ENCODE measurements at regions not wholly inside any gene's neighbourhood (a gene's known extent, or its start where the extent isn't known, plus 50 kb on each side); places are given as distances from the start of the nearest gene placed in this dataset.
A peak's percentile ranks its signal among the peaks of the same experiment; 100 is the strongest.

DNA sequence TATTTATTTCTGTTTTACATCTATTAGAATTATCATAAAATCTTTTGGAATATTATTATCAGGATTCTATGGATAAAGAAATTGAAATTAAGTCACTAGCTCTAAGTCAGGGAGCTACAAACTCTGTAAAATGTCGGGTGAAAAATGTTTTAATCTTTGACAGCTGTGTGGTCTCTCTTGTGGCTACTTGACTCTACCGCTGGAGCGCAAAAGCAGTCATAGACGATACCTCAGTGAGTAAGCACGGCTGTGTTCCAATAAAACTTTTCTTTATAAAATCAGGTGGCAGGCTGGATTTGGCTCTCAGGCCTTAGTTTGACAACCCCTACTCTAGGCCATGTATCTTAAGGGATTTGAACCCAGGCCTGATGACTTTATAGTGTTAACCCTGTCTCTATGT is 88.5 kb upstream of the PFN2 start:
- Mint-ChIP-seq H3K27me3 (peaks cover 9 to 20% (median 17%) of the 10 kb centered on the region in 3 donors), H3K4me3 (no peak overlapping the region), H3K36me3 (no peaks in the 10 kb centered on the region), H3K9me3 (no peaks in the 10 kb centered on the region), H3K27ac (no peak overlapping the region), H3K4me1 (no peaks in the 10 kb centered on the region)
- DNase-seq (no peak), ATAC-seq (ENCODE audit: low read depth in 2 of 2) (no peak)

GRCh38 chr3:150057227-150057626 is 86.5 kb upstream of the PFN2 start:
- no peaks in the 10 kb centered on the region for H3K9me3 Mint-ChIP-seq

GRCh38 chr3:150055332-150055731 is 84.6 kb upstream of the PFN2 start:
- H3K4me1 Mint-ChIP-seq: no peaks in the 10 kb centered on the region
- peaks cover 22 to 36% (median 23%) of the 10 kb centered on the region in 3 donors for H3K27me3 Mint-ChIP-seq
- H3K36me3 Mint-ChIP-seq: no peaks in the 10 kb centered on the region
- H3K9me3 Mint-ChIP-seq: peaks cover 0 to 9% (median 0%) of the 10 kb centered on the region in 7 donors
- peak overlapping the region in 1 of 8 donors; percentile 12 for H3K4me3 Mint-ChIP-seq
- H3K27ac Mint-ChIP-seq: no peak overlapping the region
- ATAC-seq (ENCODE audit: low read depth in 2 of 2) (no peak), DNase-seq (no peak)

More at GRCh38 chr3:150057227-150057626, 86.5 kb upstream of the PFN2 start:
- H3K27ac Mint-ChIP-seq: no peak overlapping the region
- H3K27me3 Mint-ChIP-seq: peaks cover 19 to 27% (median 22%) of the 10 kb centered on the region in 3 donors
- DNase-seq (no peak), ATAC-seq (ENCODE audit: low read depth in 2 of 2) (no peak)
- no peaks in the 10 kb centered on the region for H3K4me1 Mint-ChIP-seq
- H3K4me3 Mint-ChIP-seq: no peak overlapping the region
- H3K36me3 Mint-ChIP-seq: no peaks in the 10 kb centered on the region

GRCh38 chr3:150054635-150055034 is 83.9 kb upstream of the PFN2 start:
- H3K27me3 Mint-ChIP-seq: peaks cover 22 to 36% (median 23%) of the 10 kb centered on the region in 3 donors
- no peak overlapping the region for H3K27ac Mint-ChIP-seq
- no peaks in the 10 kb centered on the region for H3K4me1 Mint-ChIP-seq
- DNase-seq (no peak), ATAC-seq (ENCODE audit: low read depth in 2 of 2) (no peak)
- no peak overlapping the region for H3K4me3 Mint-ChIP-seq
- H3K9me3 Mint-ChIP-seq: peaks cover 0 to 9% (median 0%) of the 10 kb centered on the region in 7 donors
- H3K36me3 Mint-ChIP-seq: no peaks in the 10 kb centered on the region

DNA sequence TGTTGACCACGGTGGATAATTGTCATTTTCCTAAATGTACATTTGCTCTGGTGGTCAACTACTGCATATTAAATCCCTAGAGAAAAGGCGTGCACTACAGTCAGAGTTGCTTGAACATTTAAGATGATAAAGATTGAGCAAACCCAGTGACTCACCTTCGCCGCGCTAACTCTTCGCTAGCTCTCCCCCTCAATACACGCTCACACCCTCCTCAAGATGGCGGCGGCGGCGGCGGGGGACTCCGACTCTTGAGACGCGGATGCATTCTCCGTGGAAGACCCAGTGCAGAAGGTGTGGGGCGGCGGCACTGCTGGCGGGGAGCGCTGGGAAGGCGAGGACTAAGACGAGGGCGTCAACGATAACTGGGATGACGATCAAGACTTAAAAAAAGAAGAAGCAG is 79.8 kb upstream of the PFN2 start:
- ATAC-seq (ENCODE audit: low read depth in 2 of 2) (no peak), DNase-seq (no peak)
- Mint-ChIP-seq H3K4me1 (no peaks in the 10 kb centered on the region), H3K4me3 (no peak overlapping the region), H3K36me3 (no peaks in the 10 kb centered on the region), H3K9me3 (peaks cover 0 to 9% (median 0%) of the 10 kb centered on the region in 7 donors), H3K27ac (no peak overlapping the region), H3K27me3 (peaks cover 12 to 36% (median 23%) of the 10 kb centered on the region in 3 donors)

DNA sequence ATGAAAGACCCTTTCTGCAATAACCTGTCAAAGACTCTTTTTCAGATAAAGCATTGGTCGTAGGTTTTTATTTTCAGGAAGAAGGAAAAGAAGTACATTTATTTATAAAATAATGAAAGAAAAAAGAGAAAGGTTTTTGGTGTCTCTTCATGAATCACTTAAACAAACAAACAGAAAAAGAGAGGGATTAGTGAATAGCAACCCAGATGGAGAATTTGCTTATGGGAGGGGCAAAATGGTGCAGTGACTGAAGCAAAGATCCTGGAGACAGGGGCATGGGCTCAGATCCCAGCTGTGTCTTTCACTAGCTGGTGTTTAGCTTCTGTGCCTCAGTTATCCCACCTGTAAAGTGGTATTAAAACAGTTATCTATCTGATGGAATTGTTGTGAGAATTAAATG is 78.6 kb upstream of the PFN2 start:
- no peak overlapping the region for H3K4me3 Mint-ChIP-seq
- H3K27me3 Mint-ChIP-seq: peaks cover 5 to 30% (median 19%) of the 10 kb centered on the region in 3 donors
- peaks cover 0 to 13% (median 2%) of the 10 kb centered on the region in 7 donors for H3K9me3 Mint-ChIP-seq
- H3K27ac Mint-ChIP-seq: peak overlapping the region in 1 of 6 donors; percentile 37
- no peak for ATAC-seq (ENCODE audit: low read depth in 2 of 2)
- no peak for DNase-seq
- H3K4me1 Mint-ChIP-seq: no peaks in the 10 kb centered on the region
- H3K36me3 Mint-ChIP-seq: no peaks in the 10 kb centered on the region

- H3K27ac Mint-ChIP-seq: no peak overlapping the region
- ATAC-seq (ENCODE audit: low read depth in 2 of 2) (no peak), DNase-seq (no peak)
- no peak overlapping the region for H3K4me3 Mint-ChIP-seq
- H3K4me1 Mint-ChIP-seq: no peaks in the 10 kb centered on the region
- peaks cover 0 to 12% of the 10 kb centered on the region in 2 donors for H3K36me3 Mint-ChIP-seq
- H3K27me3 Mint-ChIP-seq: peaks cover 10 to 25% (median 22%) of the 10 kb centered on the region in 3 donors
- peaks cover 6 to 39% (median 17%) of the 10 kb centered on the region in 7 donors for H3K9me3 Mint-ChIP-seq
Observed at GRCh38 chr3:150041877-150042276, 71.2 kb upstream of the PFN2 start.

- H3K27ac Mint-ChIP-seq: no peak overlapping the region
- H3K4me3 Mint-ChIP-seq: no peak overlapping the region
- ATAC-seq (ENCODE audit: low read depth in 2 of 2) (no peak), DNase-seq (no peak)
- H3K36me3 Mint-ChIP-seq: peaks cover 0 to 12% of the 10 kb centered on the region in 2 donors
- peaks cover 6 to 39% (median 17%) of the 10 kb centered on the region in 7 donors for H3K9me3 Mint-ChIP-seq
- peaks cover 7 to 31% (median 26%) of the 10 kb centered on the region in 3 donors for H3K27me3 Mint-ChIP-seq
- no peaks in the 10 kb centered on the region for H3K4me1 Mint-ChIP-seq
Observed at GRCh38 chr3:150040097-150040496, 69.4 kb upstream of the PFN2 start.

- no peak overlapping the region for H3K27ac Mint-ChIP-seq
- peaks cover 0 to 12% of the 10 kb centered on the region in 2 donors for H3K36me3 Mint-ChIP-seq
- H3K4me3 Mint-ChIP-seq: no peak overlapping the region
- H3K4me1 Mint-ChIP-seq: no peaks in the 10 kb centered on the region
- H3K9me3 Mint-ChIP-seq: peaks cover 4 to 32% (median 17%) of the 10 kb centered on the region in 7 donors
- peaks cover 15 to 31% (median 26%) of the 10 kb centered on the region in 3 donors for H3K27me3 Mint-ChIP-seq
- DNase-seq (no peak), ATAC-seq (ENCODE audit: low read depth in 2 of 2) (no peak)
Observed at GRCh38 chr3:150038830-150039229, 68.1 kb upstream of the PFN2 start.

GRCh38 chr3:150036780-150037179 is 66.1 kb upstream of the PFN2 start:
- DNase-seq: no peak
- H3K36me3 Mint-ChIP-seq: peaks cover 0 to 11% of the 10 kb centered on the region in 2 donors
- no peak overlapping the region for H3K27ac Mint-ChIP-seq
- H3K4me3 Mint-ChIP-seq: no peak overlapping the region
- peaks cover 20 to 36% (median 26%) of the 10 kb centered on the region in 3 donors for H3K27me3 Mint-ChIP-seq
- H3K9me3 Mint-ChIP-seq: peaks cover 2 to 21% (median 14%) of the 10 kb centered on the region in 7 donors
- no peak for ATAC-seq (ENCODE audit: low read depth in 2 of 2)
- H3K4me1 Mint-ChIP-seq: no peaks in the 10 kb centered on the region

DNA sequence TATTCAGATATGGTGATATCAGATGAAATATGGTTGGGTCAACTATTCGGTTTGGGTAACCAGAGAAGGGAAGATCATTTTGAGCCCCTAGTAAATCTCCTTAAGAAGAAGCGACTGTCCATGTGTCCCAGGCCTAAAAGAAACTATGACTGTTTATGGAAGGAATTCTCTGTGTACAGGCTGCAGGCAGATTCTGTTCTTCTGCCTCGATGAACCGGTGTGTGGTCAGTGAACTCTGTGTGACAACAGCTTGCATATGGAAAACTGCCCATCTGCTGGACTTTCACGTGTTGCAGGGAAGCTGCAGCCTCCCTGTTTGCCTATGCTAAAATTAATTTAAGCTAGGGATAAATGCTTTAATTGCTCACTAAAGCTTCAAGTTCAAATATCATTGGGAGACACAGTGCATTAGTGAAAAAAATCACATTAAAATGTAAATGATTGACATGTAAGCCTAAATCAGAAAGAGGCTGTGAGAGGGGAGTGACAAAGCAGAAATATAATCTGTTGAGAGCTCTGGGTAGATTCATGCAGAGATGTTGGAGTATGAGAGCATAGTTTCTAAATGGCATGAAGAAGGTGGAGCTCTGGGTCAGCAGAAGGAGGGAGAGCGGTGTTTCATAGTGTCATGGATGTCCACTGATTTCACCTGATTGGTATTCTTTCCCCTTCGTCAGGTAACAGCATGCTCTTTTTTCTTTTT is 65.4 kb upstream of the PFN2 start:
- Mint-ChIP-seq H3K9me3 (peaks cover 0 to 14% (median 8%) of the 10 kb centered on the region in 7 donors), H3K4me1 (no peaks in the 10 kb centered on the region), H3K4me3 (no peak overlapping the region), H3K36me3 (peaks cover 0 to 4% of the 10 kb centered on the region in 2 donors), H3K27ac (no peak overlapping the region), H3K27me3 (peaks cover 21 to 35% (median 26%) of the 10 kb centered on the region in 3 donors)
- no peak for ATAC-seq (ENCODE audit: low read depth in 2 of 2)
- no peak for DNase-seq

- Mint-ChIP-seq H3K4me3 (no peak overlapping the region), H3K9me3 (peaks cover 0 to 9% (median 2%) of the 10 kb centered on the region in 7 donors), H3K4me1 (no peaks in the 10 kb centered on the region), H3K36me3 (no peaks in the 10 kb centered on the region), H3K27me3 (peaks cover 21 to 27% (median 22%) of the 10 kb centered on the region in 3 donors), H3K27ac (no peak overlapping the region)
- ATAC-seq (ENCODE audit: low read depth in 2 of 2) (no peak), DNase-seq (no peak)
Observed at GRCh38 chr3:150035301-150035779, 64.6 kb upstream of the PFN2 start.

GRCh38 chr3:150033721-150034120 is 63.0 kb upstream of the PFN2 start:
- H3K4me3 Mint-ChIP-seq: no peak overlapping the region
- H3K27me3 Mint-ChIP-seq: peaks cover 21 to 39% (median 33%) of the 10 kb centered on the region in 3 donors
- DNase-seq: no peak
- peaks cover 0 to 13% (median 4%) of the 10 kb centered on the region in 7 donors for H3K9me3 Mint-ChIP-seq
- H3K4me1 Mint-ChIP-seq: no peaks in the 10 kb centered on the region
- H3K27ac Mint-ChIP-seq: no peak overlapping the region
- ATAC-seq (ENCODE audit: low read depth in 2 of 2): no peak
- H3K36me3 Mint-ChIP-seq: no peaks in the 10 kb centered on the region

GRCh38 chr3:150030841-150031240 is 60.1 kb upstream of the PFN2 start:
- no peak overlapping the region for H3K4me3 Mint-ChIP-seq
- ATAC-seq (ENCODE audit: low read depth in 2 of 2): no peak
- H3K36me3 Mint-ChIP-seq: no peaks in the 10 kb centered on the region
- no peak overlapping the region for H3K27ac Mint-ChIP-seq
- H3K4me1 Mint-ChIP-seq: no peaks in the 10 kb centered on the region
- DNase-seq: no peak
- H3K27me3 Mint-ChIP-seq: peaks cover 12 to 59% (median 50%) of the 10 kb centered on the region in 3 donors
- H3K9me3 Mint-ChIP-seq: peaks cover 5 to 25% (median 12%) of the 10 kb centered on the region in 7 donors

All from naive B cell (primary cell).